HL-60 (cell line): ENCODE measurements at regions not wholly inside any gene's neighbourhood (a gene's known extent, or its start where the extent isn't known, plus 50 kb on each side); places are given as distances from the start of the nearest gene placed in this dataset.

Source experiments
- DNase-seq, 2 experiments: peaks; one replicate each; pipeline ENCODE4 v3.0.0-alpha.2; 2010 to 2020; ENCODE audit warnings: low read depth in 1 of 2, low spot score in 1 of 2
- H3K27ac ChIP-seq: fragments of 250-450 bp; sonication (Bioruptor Pico); replicated peaks from 2 replicates; pipeline ENCODE4 v1.5.1; 2020; ENCODE audit warnings: mild to moderate bottlenecking, moderate library complexity
- H3K27me3 ChIP-seq: fragments of 250-450 bp; sonication (Bioruptor Pico); 2 replicates; pipeline ENCODE4 v1.5.1; 2021; ENCODE audit warnings: mild to moderate bottlenecking, moderate library complexity; ENCODE audit not compliant: insufficient read depth, poor library complexity, severe bottlenecking
- H3K4me3 ChIP-seq: replicated peaks from 2 replicates; pipeline ENCODE4 v1.5.1; 2011; ENCODE audit warnings: mild to moderate bottlenecking, control low read depth, low read length; ENCODE audit not compliant: insufficient read depth
- CTCF ChIP-seq: IDR thresholded peaks from one replicate; pipeline ENCODE4 v1.5.1; 2011; ENCODE audit warnings: low read length, control low read depth, inconsistent platforms; ENCODE audit not compliant: insufficient read depth
- GABPA ChIP-seq: IDR thresholded peaks from 2 replicates; pipeline ENCODE4 v1.6.1; 2012; ENCODE audit warnings: low read depth
- POLR2AphosphoS5 ChIP-seq: IDR thresholded peaks from 2 replicates; pipeline ENCODE4 v1.6.1; 2012; ENCODE audit warnings: low read depth
- REST ChIP-seq: IDR thresholded peaks from 2 replicates; pipeline ENCODE4 v1.6.1; 2012; ENCODE audit warnings: low read depth; ENCODE audit not compliant: insufficient replicate concordance
- SPI1 ChIP-seq: IDR thresholded peaks from 2 replicates; pipeline ENCODE4 v1.6.1; 2012; ENCODE audit warnings: low read depth, mild to moderate bottlenecking, borderline replicate concordance

- no peak for DNase-seq
- H3K27me3 ChIP-seq: no peaks in the 10 kb centered on the region
- no peak overlapping the region for H3K27ac ChIP-seq
- TF ChIP-seq CTCF: no peak
- TF ChIP-seq REST: no peak
- TF ChIP-seq POLR2AphosphoS5: no peak
- no peak for TF ChIP-seq SPI1
- no peak for TF ChIP-seq GABPA
- H3K4me3 ChIP-seq: no peak overlapping the region
Measured at GRCh38 chr3:22988566-22988965, 214.6 kb upstream of the UBE2E2 start.

GRCh38 chr3:22989716-22990115 is 213.4 kb upstream of the UBE2E2 start:
- H3K27ac ChIP-seq: no peak overlapping the region
- no peak for TF ChIP-seq GABPA
- no peak for TF ChIP-seq CTCF
- no peak for TF ChIP-seq POLR2AphosphoS5
- no peak for TF ChIP-seq SPI1
- no peak for TF ChIP-seq REST
- no peak for DNase-seq
- no peaks in the 10 kb centered on the region for H3K27me3 ChIP-seq
- no peak overlapping the region for H3K4me3 ChIP-seq

- Histone ChIP-seq H3K4me3 (no peak overlapping the region), H3K27me3 (no peaks in the 10 kb centered on the region), H3K27ac (no peak overlapping the region)
- TF ChIP-seq GABPA (no peak), POLR2AphosphoS5 (no peak), SPI1 (no peak), CTCF (no peak), REST (no peak)
- DNase-seq: no peak
Measured at GRCh38 chr3:22990291-22991200, 212.6 kb upstream of the UBE2E2 start.
